ENCODE measurements at regions not wholly inside any gene's neighbourhood (a gene's known extent, or its start where the extent isn't known, plus 50 kb on each side); places are given as distances from the start of the nearest gene placed in this dataset.

DNA sequence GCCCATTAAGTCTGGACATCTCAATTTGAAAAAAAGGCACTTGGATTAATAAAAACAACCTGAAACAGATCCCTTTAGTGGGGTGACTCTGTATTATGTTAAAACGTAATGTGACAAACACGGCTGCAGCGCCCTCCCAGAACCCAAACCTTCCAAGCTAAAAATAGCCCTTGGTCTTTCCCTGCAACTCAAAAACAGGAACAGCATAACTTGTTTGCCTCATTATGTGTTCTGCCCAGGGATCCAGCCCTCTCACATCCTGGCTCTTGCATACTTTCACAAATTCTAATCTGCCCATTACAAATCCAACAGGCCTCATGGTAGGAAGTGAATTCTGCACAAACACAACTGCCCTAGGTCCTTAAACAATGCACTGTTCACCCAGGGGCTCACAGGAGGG, 94.7 kb upstream of the GADD45A start:
- no peak overlapping the region for H3K4me3 ChIP-seq (ENCODE audit: low read depth, low read length)
- peak; percentile 72 for DNase-seq (ENCODE audit: low read depth)
- TF ChIP-seq, protein P1, sequence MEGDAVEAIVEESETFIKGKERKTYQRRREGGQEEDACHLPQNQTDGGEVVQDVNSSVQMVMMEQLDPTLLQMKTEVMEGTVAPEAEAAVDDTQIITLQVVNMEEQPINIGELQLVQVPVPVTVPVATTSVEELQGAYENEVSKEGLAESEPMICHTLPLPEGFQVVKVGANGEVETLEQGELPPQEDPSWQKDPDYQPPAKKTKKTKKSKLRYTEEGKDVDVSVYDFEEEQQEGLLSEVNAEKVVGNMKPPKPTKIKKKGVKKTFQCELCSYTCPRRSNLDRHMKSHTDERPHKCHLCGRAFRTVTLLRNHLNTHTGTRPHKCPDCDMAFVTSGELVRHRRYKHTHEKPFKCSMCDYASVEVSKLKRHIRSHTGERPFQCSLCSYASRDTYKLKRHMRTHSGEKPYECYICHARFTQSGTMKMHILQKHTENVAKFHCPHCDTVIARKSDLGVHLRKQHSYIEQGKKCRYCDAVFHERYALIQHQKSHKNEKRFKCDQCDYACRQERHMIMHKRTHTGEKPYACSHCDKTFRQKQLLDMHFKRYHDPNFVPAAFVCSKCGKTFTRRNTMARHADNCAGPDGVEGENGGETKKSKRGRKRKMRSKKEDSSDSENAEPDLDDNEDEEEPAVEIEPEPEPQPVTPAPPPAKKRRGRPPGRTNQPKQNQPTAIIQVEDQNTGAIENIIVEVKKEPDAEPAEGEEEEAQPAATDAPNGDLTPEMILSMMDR (IDR thresholded peaks at IDR 0.05; ENCODE audit: insufficient read depth, low read depth, low read length): no peak

DNA sequence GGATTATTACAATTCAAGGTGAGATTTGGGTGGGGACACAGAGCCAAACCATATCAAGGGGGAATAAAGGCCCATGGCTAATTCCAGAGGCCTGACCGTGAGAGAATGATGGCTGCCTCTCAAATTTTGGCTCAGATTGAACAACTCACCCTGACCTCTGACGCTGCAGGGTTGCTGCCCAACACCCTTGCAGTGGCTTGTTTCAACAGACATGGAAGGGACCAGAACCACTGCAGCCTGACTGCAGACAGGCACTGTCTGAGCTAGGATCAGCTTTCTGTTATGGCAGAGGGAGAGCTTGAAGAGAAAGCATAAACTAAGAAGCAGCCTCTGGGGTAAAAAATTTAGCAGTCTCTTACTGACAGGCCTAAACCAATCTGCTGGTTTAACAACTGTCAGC, 90.2 kb upstream of the GADD45A start:
- no peak overlapping the region for H3K4me3 ChIP-seq (ENCODE audit: low read depth, low read length)
- no peak for DNase-seq (ENCODE audit: low read depth)
- TF ChIP-seq, protein P1 (IDR thresholded peaks at IDR 0.05; ENCODE audit: insufficient read depth, low read depth, low read length): no peak

GRCh38 chr1:67596674-67597073, 88.3 kb upstream of the GADD45A start:
- H3K4me3 ChIP-seq (ENCODE audit: low read depth, low read length): no peak overlapping the region
- DNase-seq (ENCODE audit: low read depth): no peak
- TF ChIP-seq, protein P1 (IDR thresholded peaks at IDR 0.05; ENCODE audit: insufficient read depth, low read depth, low read length): no peak

- TF ChIP-seq, protein P1 (IDR thresholded peaks at IDR 0.05; ENCODE audit: insufficient read depth, low read depth, low read length): no peak
- peak; percentile 30 for DNase-seq (ENCODE audit: low read depth)
- H3K4me3 ChIP-seq (ENCODE audit: low read depth, low read length): no peak overlapping the region
These were observed 87.7 kb upstream of the GADD45A start for GRCh38 chr1:67597336-67597735.

DNA sequence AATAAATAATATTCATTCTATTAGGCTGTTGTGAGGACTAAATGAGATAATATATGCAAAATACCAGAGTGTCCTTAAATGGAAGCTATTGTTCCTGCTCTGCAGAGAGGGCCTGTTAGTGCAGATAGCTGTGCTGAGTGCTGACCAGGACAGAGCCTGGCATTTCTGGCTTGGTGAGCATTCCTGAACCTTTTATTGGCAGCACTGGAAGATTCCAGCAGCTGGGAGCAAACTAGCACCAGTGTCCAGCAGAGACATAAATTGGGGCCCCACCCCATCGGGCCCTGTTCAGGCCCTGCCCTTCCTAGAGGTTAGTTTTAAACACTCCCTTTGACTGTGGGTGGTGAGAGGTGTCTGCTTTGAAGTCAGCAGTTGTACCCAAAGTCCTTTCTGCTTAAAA, 85.9 kb upstream of the GADD45A start:
- DNase-seq (ENCODE audit: low read depth): no peak
- TF ChIP-seq, protein P1 (IDR thresholded peaks at IDR 0.05; ENCODE audit: insufficient read depth, low read depth, low read length): no peak
- H3K4me3 ChIP-seq (ENCODE audit: low read depth, low read length): no peak overlapping the region

DNA sequence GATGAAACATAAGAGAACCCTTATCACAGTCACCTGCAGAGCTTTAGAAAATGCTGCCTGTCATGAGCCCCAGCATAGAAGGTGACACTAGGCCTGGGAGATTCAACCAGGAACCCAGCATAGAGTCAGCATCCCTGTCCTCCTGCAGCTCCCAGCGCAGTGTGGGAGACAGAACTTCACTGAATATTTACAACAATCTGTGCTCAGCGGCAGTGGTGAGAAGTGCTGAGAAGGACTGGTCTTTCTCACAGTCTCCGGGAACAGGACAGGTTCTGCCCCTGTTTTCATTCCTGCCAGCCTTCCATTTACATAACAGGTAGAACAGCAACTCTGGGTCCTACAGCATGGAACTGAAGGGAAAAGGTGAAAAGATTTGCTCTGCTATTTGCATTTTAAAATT, 83.5 kb upstream of the GADD45A start:
- no peak overlapping the region for H3K4me3 ChIP-seq (ENCODE audit: low read depth, low read length)
- DNase-seq (ENCODE audit: low read depth): no peak
- TF ChIP-seq, protein P1 (IDR thresholded peaks at IDR 0.05; ENCODE audit: insufficient read depth, low read depth, low read length): no peak

GRCh38 chr1:67601955-67602354, 83.0 kb upstream of the GADD45A start:
- TF ChIP-seq, protein P1 (IDR thresholded peaks at IDR 0.05; ENCODE audit: insufficient read depth, low read depth, low read length): no peak
- DNase-seq (ENCODE audit: low read depth): no peak
- no peak overlapping the region for H3K4me3 ChIP-seq (ENCODE audit: low read depth, low read length)
